ENCODE measurements at regions not wholly inside any gene's neighbourhood (a gene's known extent, or its start where the extent isn't known, plus 50 kb on each side); places are given as distances from the start of the nearest gene placed in this dataset.

GRCh38 chr18:27595113-27595838, 410.2 kb upstream of the CHST9 start:
- no peak overlapping the region for H3K27ac Mint-ChIP-seq (ENCODE audit: unreplicated experiment)
- no peaks in the 10 kb centered on the region for H3K4me1 Mint-ChIP-seq (ENCODE audit: unreplicated experiment)
- TF ChIP-seq, protein P1, sequence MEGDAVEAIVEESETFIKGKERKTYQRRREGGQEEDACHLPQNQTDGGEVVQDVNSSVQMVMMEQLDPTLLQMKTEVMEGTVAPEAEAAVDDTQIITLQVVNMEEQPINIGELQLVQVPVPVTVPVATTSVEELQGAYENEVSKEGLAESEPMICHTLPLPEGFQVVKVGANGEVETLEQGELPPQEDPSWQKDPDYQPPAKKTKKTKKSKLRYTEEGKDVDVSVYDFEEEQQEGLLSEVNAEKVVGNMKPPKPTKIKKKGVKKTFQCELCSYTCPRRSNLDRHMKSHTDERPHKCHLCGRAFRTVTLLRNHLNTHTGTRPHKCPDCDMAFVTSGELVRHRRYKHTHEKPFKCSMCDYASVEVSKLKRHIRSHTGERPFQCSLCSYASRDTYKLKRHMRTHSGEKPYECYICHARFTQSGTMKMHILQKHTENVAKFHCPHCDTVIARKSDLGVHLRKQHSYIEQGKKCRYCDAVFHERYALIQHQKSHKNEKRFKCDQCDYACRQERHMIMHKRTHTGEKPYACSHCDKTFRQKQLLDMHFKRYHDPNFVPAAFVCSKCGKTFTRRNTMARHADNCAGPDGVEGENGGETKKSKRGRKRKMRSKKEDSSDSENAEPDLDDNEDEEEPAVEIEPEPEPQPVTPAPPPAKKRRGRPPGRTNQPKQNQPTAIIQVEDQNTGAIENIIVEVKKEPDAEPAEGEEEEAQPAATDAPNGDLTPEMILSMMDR (IDR thresholded peaks at IDR 0.05), result no peak
- no peak for DNase-seq (ENCODE audit: extremely low spot score, unreplicated experiment)
- no peaks in the 10 kb centered on the region for H3K36me3 Mint-ChIP-seq (ENCODE audit: unreplicated experiment)
- H3K9me3 Mint-ChIP-seq (ENCODE audit: unreplicated experiment), result no peaks in the 10 kb centered on the region
- H3K4me3 Mint-ChIP-seq (ENCODE audit: unreplicated experiment), result no peak overlapping the region
- peaks cover 40% of the 10 kb centered on the region for H3K27me3 Mint-ChIP-seq (ENCODE audit: unreplicated experiment)

- Mint-ChIP-seq H3K36me3 (ENCODE audit: unreplicated experiment) (peaks cover 2% of the 10 kb centered on the region), H3K27me3 (ENCODE audit: unreplicated experiment) (peaks cover 7% of the 10 kb centered on the region), H3K27ac (ENCODE audit: unreplicated experiment) (no peak overlapping the region), H3K4me3 (ENCODE audit: unreplicated experiment) (no peak overlapping the region), H3K9me3 (ENCODE audit: unreplicated experiment) (peaks cover 12% of the 10 kb centered on the region), H3K4me1 (ENCODE audit: unreplicated experiment) (no peaks in the 10 kb centered on the region)
- TF ChIP-seq, protein P1 (IDR thresholded peaks at IDR 0.05), result no peak
- no peak for DNase-seq (ENCODE audit: extremely low spot score, unreplicated experiment)
Measured at GRCh38 chr18:27585602-27586173, 400.6 kb upstream of the CHST9 start.

DNA sequence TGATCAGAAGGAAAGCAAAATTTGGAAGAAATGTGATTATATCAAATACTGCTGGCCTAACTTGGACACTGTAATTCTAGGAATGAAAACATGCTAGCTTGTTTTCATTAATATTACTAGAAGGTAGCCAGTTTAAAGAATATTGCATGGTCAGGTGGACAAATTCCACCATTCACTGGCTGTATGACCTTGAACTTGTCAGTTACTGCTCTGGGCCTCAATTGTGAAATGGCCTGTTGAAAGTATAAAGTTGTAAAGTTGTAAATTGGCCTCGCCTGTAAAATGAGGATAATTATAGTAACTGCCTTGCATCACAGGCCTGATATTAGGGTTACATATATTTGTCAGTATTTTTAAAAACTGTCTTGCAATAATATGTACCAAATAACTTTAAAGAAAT, 398.4 kb upstream of the CHST9 start:
- no peaks in the 10 kb centered on the region for H3K4me1 Mint-ChIP-seq (ENCODE audit: unreplicated experiment)
- H3K4me3 Mint-ChIP-seq (ENCODE audit: unreplicated experiment), result no peak overlapping the region
- no peak overlapping the region for H3K27ac Mint-ChIP-seq (ENCODE audit: unreplicated experiment)
- H3K36me3 Mint-ChIP-seq (ENCODE audit: unreplicated experiment), result peaks cover 2% of the 10 kb centered on the region
- H3K27me3 Mint-ChIP-seq (ENCODE audit: unreplicated experiment), result peaks cover 7% of the 10 kb centered on the region
- TF ChIP-seq, protein P1 (IDR thresholded peaks at IDR 0.05), result no peak
- DNase-seq (ENCODE audit: extremely low spot score, unreplicated experiment), result no peak
- H3K9me3 Mint-ChIP-seq (ENCODE audit: unreplicated experiment), result peaks cover 12% of the 10 kb centered on the region

DNA sequence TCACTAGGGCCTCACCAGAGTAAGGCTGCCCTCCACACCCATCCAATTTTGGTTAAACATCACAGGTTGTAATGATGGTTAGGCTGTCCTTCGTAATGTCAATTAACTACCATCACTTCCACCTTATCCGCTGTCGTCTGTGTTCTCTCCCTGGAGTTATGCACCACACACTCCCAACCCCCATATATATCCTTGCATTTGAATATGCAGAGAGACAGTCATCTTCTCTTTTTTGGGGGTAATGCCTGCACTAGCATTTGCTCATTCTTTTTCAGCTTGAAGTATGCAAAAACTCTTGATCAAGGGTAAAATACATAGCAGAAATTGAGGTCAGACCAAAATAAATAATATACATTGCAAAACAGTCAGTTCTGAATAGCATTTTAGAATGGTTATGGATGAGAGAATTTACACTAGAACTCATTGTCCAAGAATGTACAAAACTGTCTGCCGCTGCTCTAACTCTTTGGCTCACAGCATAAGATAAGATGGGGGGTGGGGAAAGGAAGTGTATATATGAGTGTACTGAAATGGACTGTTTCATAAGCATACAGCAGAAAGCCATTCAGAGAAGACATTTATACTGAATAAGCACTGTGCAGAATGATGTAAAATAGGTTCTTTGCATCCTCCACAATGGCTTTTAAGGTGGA, 397.8 kb upstream of the CHST9 start:
- TF ChIP-seq, protein P1 (IDR thresholded peaks at IDR 0.05), result no peak
- Mint-ChIP-seq H3K9me3 (ENCODE audit: unreplicated experiment) (peaks cover 12% of the 10 kb centered on the region), H3K4me1 (ENCODE audit: unreplicated experiment) (no peaks in the 10 kb centered on the region), H3K4me3 (ENCODE audit: unreplicated experiment) (no peak overlapping the region), H3K27ac (ENCODE audit: unreplicated experiment) (no peak overlapping the region), H3K36me3 (ENCODE audit: unreplicated experiment) (peaks cover 2% of the 10 kb centered on the region), H3K27me3 (ENCODE audit: unreplicated experiment) (peaks cover 9% of the 10 kb centered on the region)
- DNase-seq (ENCODE audit: extremely low spot score, unreplicated experiment), result no peak

- peaks cover 16% of the 10 kb centered on the region for H3K27me3 Mint-ChIP-seq (ENCODE audit: unreplicated experiment)
- no peak for DNase-seq (ENCODE audit: extremely low spot score, unreplicated experiment)
- peaks cover 12% of the 10 kb centered on the region for H3K9me3 Mint-ChIP-seq (ENCODE audit: unreplicated experiment)
- H3K4me1 Mint-ChIP-seq (ENCODE audit: unreplicated experiment), result no peaks in the 10 kb centered on the region
- TF ChIP-seq, protein P1 (IDR thresholded peaks at IDR 0.05), result no peak
- H3K36me3 Mint-ChIP-seq (ENCODE audit: unreplicated experiment), result peaks cover 2% of the 10 kb centered on the region
- H3K27ac Mint-ChIP-seq (ENCODE audit: unreplicated experiment), result no peak overlapping the region
- no peak overlapping the region for H3K4me3 Mint-ChIP-seq (ENCODE audit: unreplicated experiment)
Measured at GRCh38 chr18:27581296-27581904, 396.3 kb upstream of the CHST9 start.

Measured in osteocyte (in vitro differentiated cells).